G401 (cell line): ENCODE measurements at regions not wholly inside any gene's neighbourhood (a gene's known extent, or its start where the extent isn't known, plus 50 kb on each side); places are given as distances from the start of the nearest gene placed in this dataset.
"Not testable (repeated sequence)": the region's sequence is repeated elsewhere in the genome, so short reads cannot be mapped to it uniquely, and the experiment has no call there.

Source experiments
- DNase-seq: peaks from one replicate; pipeline ENCODE4 v3.0.0-alpha.2; 2015; ENCODE audit warnings: low spot score
- in situ Hi-C: cut with HindIII; loops from 2 replicates; pipeline ENCODE4 v1.10.0; 2016; ENCODE audit warnings: low sequenced_read_pairs, mixed read lengths

GRCh38 chr15:92846741-92847140 is 53.4 kb upstream of the CHD2 start:
- in situ Hi-C loops, result no loop called here
- no peak for DNase-seq

GRCh38 chr15:92847841-92848240 is 52.3 kb upstream of the CHD2 start:
- DNase-seq, result no peak
- in situ Hi-C loops, result no loop called here

GRCh38 chr15:92848464-92848851 is 51.7 kb upstream of the CHD2 start:
- DNase-seq, result no peak
- in situ Hi-C loops, result no loop called here

GRCh38 chr15:92848852-92849598 is 51.1 kb upstream of the CHD2 start:
- DNase-seq, result no peak
- in situ Hi-C loops, result no loop called here

GRCh38 chr15:92850218-92850617 is 49.9 kb upstream of the CHD2 start:
- in situ Hi-C loops, DNase-seq: not testable (repeated sequence)
